GM18517 (cell line): ENCODE measurements at regions not wholly inside any gene's neighbourhood (a gene's known extent, or its start where the extent isn't known, plus 50 kb on each side); places are given as distances from the start of the nearest gene placed in this dataset.

Source experiments
- ATAC-seq: cut with Tn5 transposase; IDR thresholded peaks from one replicate; pipeline ENCODE4 v1.9.1; 2021; ENCODE audit warnings: mild to moderate bottlenecking, moderate library complexity; ENCODE audit not compliant: unreplicated experiment

GRCh38 chr6:149263321-149263720 lies 54.2 kb upstream of the TAB2 start:
- ATAC-seq: no peak

- ATAC-seq: no peak
Observed at GRCh38 chr6:149264629-149265028, 52.9 kb upstream of the TAB2 start.

- no peak for ATAC-seq
Observed at GRCh38 chr6:149265945-149266344, 51.6 kb upstream of the TAB2 start.

GRCh38 chr6:149266659-149267058 lies 50.9 kb upstream of the TAB2 start:
- ATAC-seq: peak; percentile 89

GRCh38 chr6:149267072-149267471 lies 50.4 kb upstream of the TAB2 start:
- no peak for ATAC-seq

GRCh38 chr6:149267513-149268043 lies 49.9 kb upstream of the TAB2 start:
- no peak for ATAC-seq
